Trophoblast cell (in vitro differentiated cells and primary cell): ENCODE measurements at regions not wholly inside any gene's neighbourhood (a gene's known extent, or its start where the extent isn't known, plus 50 kb on each side); places are given as distances from the start of the nearest gene placed in this dataset.

Source experiments
- DNase-seq, 2 donors: peaks; one replicate each; pipeline ENCODE4 v3.0.0-alpha.2; 2016
- H2AFZ ChIP-seq: 2 replicates; pipeline ENCODE4 v1.6.1; 2013; ENCODE audit warnings: low read length, moderate library complexity, mild to moderate bottlenecking; ENCODE audit not compliant: insufficient read depth, poor library complexity
- H2AK5ac ChIP-seq: 2 replicates; pipeline ENCODE4 v1.6.1; 2013; ENCODE audit warnings: mild to moderate bottlenecking, low read length
- H2BK120ac ChIP-seq: 2 replicates; pipeline ENCODE4 v1.6.1; 2013; ENCODE audit warnings: low read length, mild to moderate bottlenecking, moderate library complexity; ENCODE audit not compliant: insufficient read depth, poor library complexity
- H2BK12ac ChIP-seq: 2 replicates; pipeline ENCODE4 v1.6.1; 2013; ENCODE audit warnings: mild to moderate bottlenecking, low read length, moderate library complexity
- H2BK5ac ChIP-seq: 2 replicates; pipeline ENCODE4 v1.6.1; 2013; ENCODE audit warnings: low read length, low read depth, moderate library complexity, mild to moderate bottlenecking; ENCODE audit not compliant: poor library complexity
- H3K14ac ChIP-seq: 2 replicates; pipeline ENCODE4 v1.6.1; 2013; ENCODE audit warnings: mild to moderate bottlenecking, low read length
- H3K18ac ChIP-seq: 2 replicates; pipeline ENCODE4 v1.6.1; 2013; ENCODE audit warnings: mild to moderate bottlenecking, low read length
- H3K23ac ChIP-seq: 2 replicates; pipeline ENCODE4 v1.6.1; 2013; ENCODE audit warnings: low read length
- H3K27ac ChIP-seq: 2 replicates; pipeline ENCODE4 v1.5.1; 2013; ENCODE audit warnings: low read depth, mild to moderate bottlenecking, inconsistent platforms, low read length, moderate library complexity
- H3K27me3 ChIP-seq: 2 replicates; pipeline ENCODE4 v1.6.1; 2013; ENCODE audit warnings: inconsistent platforms, mild to moderate bottlenecking, low read length, moderate library complexity; ENCODE audit not compliant: insufficient read depth
- H3K36me3 ChIP-seq, 2 experiments: 1 replicate in 1 of 2; 2 replicates in 1 of 2; pipeline ENCODE4 v1.6.1; 2013; ENCODE audit warnings: low read length in 2 of 2, mild to moderate bottlenecking in 2 of 2, moderate library complexity in 1 of 2; ENCODE audit not compliant: insufficient read depth in 2 of 2, control insufficient read depth in 1 of 2
- H3K4ac ChIP-seq: 2 replicates; pipeline ENCODE4 v1.6.1; 2013; ENCODE audit warnings: low read depth, mild to moderate bottlenecking, low read length, moderate library complexity
- H3K4me1 ChIP-seq, 2 experiments: 1 replicate in 1 of 2; 2 replicates in 1 of 2; pipeline ENCODE4 v1.6.1; 2013; ENCODE audit warnings: low read length in 2 of 2, mild to moderate bottlenecking in 2 of 2, moderate library complexity in 1 of 2; ENCODE audit not compliant: insufficient read depth in 2 of 2, control insufficient read depth in 1 of 2
- H3K4me2 ChIP-seq: 2 replicates; pipeline ENCODE4 v1.6.1; 2013; ENCODE audit warnings: inconsistent platforms, mild to moderate bottlenecking, low read length, moderate library complexity
- H3K4me3 ChIP-seq: 2 replicates; pipeline ENCODE4 v1.5.1; 2013; ENCODE audit warnings: mild to moderate bottlenecking, low read depth, low read length, inconsistent platforms
- H3K79me1 ChIP-seq: one replicate; pipeline ENCODE4 v1.6.1; 2013; ENCODE audit warnings: low read length
- H3K79me2 ChIP-seq: 2 replicates; pipeline ENCODE4 v1.6.1; 2013; ENCODE audit warnings: low read length, mild to moderate bottlenecking; ENCODE audit not compliant: control insufficient read depth, insufficient read depth, poor library complexity
- H3K9ac ChIP-seq: 2 replicates; pipeline ENCODE4 v1.6.1; 2013; ENCODE audit warnings: mild to moderate bottlenecking, low read length
- H3K9me3 ChIP-seq: 2 replicates; pipeline ENCODE4 v1.6.1; 2013; ENCODE audit warnings: low read depth, mild to moderate bottlenecking, control low read depth, inconsistent platforms, low read length; ENCODE audit not compliant: insufficient read depth
- H4K12ac ChIP-seq: 2 replicates; pipeline ENCODE4 v1.6.1; 2013; ENCODE audit warnings: low read depth, mild to moderate bottlenecking, low read length, moderate library complexity
- H4K8ac ChIP-seq: 2 replicates; pipeline ENCODE4 v1.6.1; 2013; ENCODE audit warnings: low read depth, mild to moderate bottlenecking, low read length, moderate library complexity
- H4K91ac ChIP-seq: one replicate; pipeline ENCODE4 v1.6.1; 2013; ENCODE audit warnings: low read depth, mild to moderate bottlenecking, low read length, moderate library complexity
- WGBS: extraction: QIAGEN DNeasy Blood & Tissue Kit; methylation state at CpG from one replicate; pipeline ENCODE4 v1.1.7; 2013; ENCODE audit warnings: missing lambda C conversion rate; ENCODE audit not compliant: insufficient read length, insufficient coverage; ENCODE audit errors: extremely low coverage; 5-methylcytosine and 5-hydroxymethylcytosine counted together

- Histone ChIP-seq H3K14ac (no peak overlapping the region), H3K4me2 (no peak overlapping the region), H3K4me1 (peaks cover 0 to 5% of the 10 kb centered on the region in 2 experiments), H3K23ac (no peak overlapping the region), H4K12ac (no peak overlapping the region), H3K79me2 (no peaks in the 10 kb centered on the region), H3K18ac (no peak overlapping the region), H2BK12ac (no peak overlapping the region), H4K8ac (no peak overlapping the region), H3K4me3 (no peak overlapping the region), H3K9ac (no peak overlapping the region), H3K36me3 (no peaks in the 10 kb centered on the region), H3K4ac (no peak overlapping the region), H3K9me3 (no peaks in the 10 kb centered on the region), H2AFZ (no peak overlapping the region), H3K27me3 (no peaks in the 10 kb centered on the region), H2BK120ac (no peak overlapping the region), H3K27ac (no peak overlapping the region), H2BK5ac (no peak overlapping the region), H4K91ac (no peak overlapping the region), H3K79me1 (no peaks in the 10 kb centered on the region), H2AK5ac (no peak overlapping the region)
- DNase-seq: peak; percentile 55 to 57
- WGBS: no CpG with 5 or more reads among the region's 1 CpG
These were observed 62.3 kb upstream of the ZFR start for GRCh38 chr5:32506799-32507198.

- Histone ChIP-seq H3K14ac (no peak overlapping the region), H2BK5ac (no peak overlapping the region), H3K36me3 (no peaks in the 10 kb centered on the region), H4K12ac (no peak overlapping the region), H2AK5ac (no peak overlapping the region), H3K18ac (no peak overlapping the region), H3K27ac (no peak overlapping the region), H3K27me3 (no peaks in the 10 kb centered on the region), H3K23ac (no peak overlapping the region), H3K9ac (peak overlapping the region; percentile 45), H2AFZ (no peak overlapping the region), H3K4me2 (no peak overlapping the region), H2BK12ac (no peak overlapping the region), H4K91ac (no peak overlapping the region), H2BK120ac (no peak overlapping the region), H3K4me1 (peaks cover 0 to 5% of the 10 kb centered on the region in 2 experiments), H3K4me3 (no peak overlapping the region), H3K79me1 (no peaks in the 10 kb centered on the region), H4K8ac (no peak overlapping the region), H3K9me3 (no peaks in the 10 kb centered on the region), H3K79me2 (no peaks in the 10 kb centered on the region), H3K4ac (no peak overlapping the region)
- WGBS: no CpG with 5 or more reads among the region's 3 CpGs
- no peak for DNase-seq
These were observed 61.7 kb upstream of the ZFR start for GRCh38 chr5:32506201-32506661.

- Histone ChIP-seq H2AK5ac (no peak overlapping the region), H3K4me1 (peaks cover 0 to 5% of the 10 kb centered on the region in 2 experiments), H3K9ac (no peak overlapping the region), H2AFZ (no peak overlapping the region), H2BK120ac (no peak overlapping the region), H3K4ac (no peak overlapping the region), H2BK5ac (no peak overlapping the region), H3K18ac (no peak overlapping the region), H3K4me2 (no peak overlapping the region), H3K23ac (no peak overlapping the region), H3K9me3 (no peaks in the 10 kb centered on the region), H4K91ac (no peak overlapping the region), H3K27me3 (no peaks in the 10 kb centered on the region), H4K8ac (no peak overlapping the region), H3K79me2 (no peaks in the 10 kb centered on the region), H4K12ac (no peak overlapping the region), H3K79me1 (no peaks in the 10 kb centered on the region), H3K4me3 (no peak overlapping the region), H2BK12ac (no peak overlapping the region), H3K36me3 (no peaks in the 10 kb centered on the region), H3K27ac (no peak overlapping the region), H3K14ac (no peak overlapping the region)
- WGBS: no CpG with 5 or more reads among the region's 2 CpGs
- no peak for DNase-seq
These were observed 61.2 kb upstream of the ZFR start for GRCh38 chr5:32505756-32506155.

- Histone ChIP-seq H3K79me2 (no peaks in the 10 kb centered on the region), H4K12ac (no peak overlapping the region), H2BK5ac (no peak overlapping the region), H2BK120ac (no peak overlapping the region), H2AFZ (no peak overlapping the region), H3K4me1 (peaks cover 0 to 5% of the 10 kb centered on the region in 2 experiments), H3K27me3 (no peaks in the 10 kb centered on the region), H3K14ac (no peak overlapping the region), H2BK12ac (no peak overlapping the region), H3K4me3 (no peak overlapping the region), H3K9me3 (no peaks in the 10 kb centered on the region), H3K79me1 (no peaks in the 10 kb centered on the region), H2AK5ac (no peak overlapping the region), H3K4me2 (no peak overlapping the region), H3K36me3 (no peaks in the 10 kb centered on the region), H3K18ac (no peak overlapping the region), H4K91ac (no peak overlapping the region), H3K27ac (no peak overlapping the region), H3K23ac (no peak overlapping the region), H4K8ac (no peak overlapping the region), H3K4ac (no peak overlapping the region), H3K9ac (no peak overlapping the region)
- no CpG with 5 or more reads among the region's 8 CpGs for WGBS
- DNase-seq: no peak
These were observed 60.6 kb upstream of the ZFR start for GRCh38 chr5:32504989-32505596.
